ENCODE measurements at regions not wholly inside any gene's neighbourhood (a gene's known extent, or its start where the extent isn't known, plus 50 kb on each side); places are given as distances from the start of the nearest gene placed in this dataset.

- DNase-seq = no peak
These were observed 120.6 kb downstream of the NAV1 start for GRCh38 chr1:201659572-201659971.

DNA sequence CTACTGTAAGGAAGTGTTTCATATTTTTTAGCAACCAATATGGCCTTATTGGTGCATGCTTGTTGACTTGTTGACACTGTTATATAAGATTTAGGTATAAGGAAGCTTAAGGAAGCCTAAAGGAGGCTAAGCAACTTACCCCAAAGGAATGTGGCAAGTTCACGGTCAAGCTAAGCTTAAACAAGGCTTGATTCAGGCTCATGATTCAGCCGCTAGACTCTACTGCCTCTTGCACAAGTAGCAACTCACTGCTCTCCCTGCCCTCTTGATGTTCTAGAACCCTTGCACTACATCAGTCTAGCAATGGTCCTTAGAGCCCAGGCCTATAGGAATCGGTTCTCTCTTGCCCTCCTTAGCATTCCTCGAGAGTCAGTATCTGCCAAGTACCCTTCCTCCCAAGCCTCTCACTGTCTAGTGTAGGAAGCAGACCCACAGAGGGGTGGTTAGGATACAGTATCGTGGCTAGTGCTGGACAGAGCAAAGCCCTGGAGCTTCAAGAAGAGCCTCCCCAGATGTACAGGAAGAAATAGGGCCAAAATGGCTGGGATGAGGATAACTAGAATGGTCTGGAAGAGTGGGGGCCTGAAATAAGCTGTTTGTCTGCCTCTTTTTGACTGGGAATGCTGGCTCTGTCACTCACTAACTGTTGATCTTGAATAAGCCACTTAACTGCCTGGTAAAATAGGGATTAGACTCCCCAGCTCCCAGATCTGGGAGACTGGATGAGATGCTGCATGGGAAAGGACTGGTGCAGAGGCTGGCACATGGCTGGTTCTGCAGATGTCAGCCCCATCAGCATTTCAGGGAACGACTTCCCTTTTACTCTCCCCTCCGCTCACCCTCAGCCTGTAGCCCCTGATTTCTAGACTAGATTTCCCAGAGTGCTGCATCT, 122.2 kb downstream of the NAV1 start:
- DNase-seq = no peak

DNA sequence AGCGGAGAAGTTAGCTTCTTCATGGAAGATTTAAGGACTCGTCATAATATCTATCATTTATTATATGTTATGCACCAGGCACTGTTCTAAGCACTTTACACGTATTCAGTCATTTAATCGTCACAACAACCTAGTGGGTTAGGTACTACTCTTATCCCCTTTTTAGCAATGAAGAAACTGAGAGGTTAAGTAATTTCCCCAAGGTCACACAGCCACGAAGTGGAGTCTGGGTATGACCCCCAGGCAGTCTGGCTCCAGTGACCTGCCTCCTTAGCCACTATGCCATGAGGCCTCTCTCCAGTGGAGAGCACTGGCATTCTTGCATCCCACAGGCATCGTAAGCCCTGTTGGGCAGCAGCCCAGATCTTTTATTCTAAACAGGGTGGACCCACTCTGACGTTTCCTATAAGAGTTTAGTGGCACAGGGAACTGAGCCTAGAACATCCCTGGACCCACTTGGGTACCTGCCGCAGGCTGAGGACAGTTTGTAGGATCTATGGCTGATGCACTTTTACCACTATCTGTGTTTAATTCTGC, 123.0 kb downstream of the NAV1 start:
- DNase-seq = no peak

GRCh38 chr1:201662646-201663045, 123.7 kb downstream of the NAV1 start:
- DNase-seq = no peak

GRCh38 chr1:201663491-201664113, 124.7 kb downstream of the NAV1 start:
- no peak for DNase-seq

GRCh38 chr1:201665036-201665435, 126.1 kb downstream of the NAV1 start:
- peak in 8 of 14 donors; percentile 2 to 80 (median 58) for DNase-seq

GRCh38 chr1:201666102-201666501, 127.2 kb downstream of the NAV1 start:
- no peak for DNase-seq

DNA sequence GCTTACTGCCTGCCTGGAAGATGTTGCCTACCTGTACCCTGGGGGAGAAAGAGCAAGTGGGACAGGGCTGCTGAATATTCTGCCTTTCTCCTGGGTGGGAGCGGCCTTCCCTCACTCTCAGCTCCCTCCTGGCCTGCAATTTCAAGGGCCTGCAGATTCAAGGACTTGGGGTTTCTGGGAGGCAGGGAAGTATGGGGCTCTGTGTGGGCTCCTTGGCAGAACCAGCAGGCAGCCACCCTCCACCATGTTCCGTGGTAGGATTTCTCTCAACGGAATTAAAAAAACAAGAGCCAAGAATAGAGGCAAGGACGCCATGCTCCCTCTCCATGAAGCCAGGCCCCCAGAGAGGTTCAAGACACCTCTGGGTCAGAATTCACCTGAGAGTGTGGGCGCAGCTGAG, 127.7 kb downstream of the NAV1 start:
- no peak for DNase-seq

DNA sequence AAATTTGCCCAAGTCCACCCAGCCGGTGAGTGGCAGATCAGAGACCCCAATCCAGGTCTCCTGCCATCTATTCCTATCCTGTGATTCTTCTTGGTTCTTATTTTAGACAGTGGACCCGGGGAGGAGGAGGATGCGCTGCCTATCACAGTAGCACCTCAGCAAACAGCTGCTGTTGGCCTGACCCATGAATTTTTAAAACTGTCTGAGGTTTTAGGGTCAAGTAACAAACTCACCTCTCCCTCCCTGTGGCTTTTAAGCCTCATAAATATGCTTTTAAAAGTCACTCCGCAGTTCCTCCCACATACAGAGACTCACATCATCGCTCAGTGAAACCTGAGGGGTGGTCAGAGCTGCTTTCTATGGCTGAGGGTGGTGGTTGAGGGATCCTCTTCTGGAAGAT, 128.6 kb downstream of the NAV1 start:
- DNase-seq = no peak

DNA sequence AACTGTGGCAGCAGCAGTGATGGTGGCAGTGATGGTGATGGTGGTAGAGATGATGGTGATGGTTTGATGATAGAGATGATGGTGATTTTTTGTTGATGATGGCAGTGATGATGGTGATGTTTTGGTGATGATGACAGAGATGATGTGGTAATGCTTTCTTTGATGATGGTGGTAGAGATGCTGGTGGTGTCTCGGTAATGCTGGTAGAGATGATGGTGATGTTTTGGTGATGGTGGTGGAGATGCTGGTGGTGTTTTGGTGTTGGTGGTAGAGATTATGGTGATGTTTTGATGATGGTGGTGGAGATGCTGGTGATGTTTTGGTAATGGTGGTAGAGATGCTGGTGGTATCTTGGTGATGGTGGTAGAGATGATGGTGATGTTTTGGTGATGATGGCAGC, 131.6 kb downstream of the NAV1 start:
- DNase-seq = no peak

- no peak for DNase-seq
These were observed 133.8 kb downstream of the NAV1 start for GRCh38 chr1:201672685-201673084.

GRCh38 chr1:201673093-201673492, 134.2 kb downstream of the NAV1 start:
- no peak for DNase-seq

- DNase-seq = no peak
These were observed 135.0 kb downstream of the NAV1 start for GRCh38 chr1:201673915-201674314.

DNA sequence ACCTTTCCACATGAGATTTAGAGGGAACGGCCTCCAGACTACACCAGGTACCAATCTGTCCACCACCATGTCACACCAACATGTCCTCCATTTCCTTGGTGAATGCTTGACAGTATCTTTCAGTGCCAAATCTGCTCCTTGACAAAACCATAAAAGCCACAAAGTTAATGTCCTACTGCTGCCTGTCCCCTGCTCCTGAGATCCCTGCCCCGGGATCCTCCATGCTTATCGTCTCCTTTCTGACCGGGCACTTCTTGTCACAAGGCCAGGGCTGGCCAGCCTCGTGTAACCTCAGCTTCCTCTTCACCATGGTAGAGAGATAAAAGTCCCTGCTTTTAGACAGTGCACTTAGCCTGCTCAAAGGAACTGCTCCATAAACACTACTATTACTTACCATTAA, 136.2 kb downstream of the NAV1 start:
- no peak for DNase-seq

DNA sequence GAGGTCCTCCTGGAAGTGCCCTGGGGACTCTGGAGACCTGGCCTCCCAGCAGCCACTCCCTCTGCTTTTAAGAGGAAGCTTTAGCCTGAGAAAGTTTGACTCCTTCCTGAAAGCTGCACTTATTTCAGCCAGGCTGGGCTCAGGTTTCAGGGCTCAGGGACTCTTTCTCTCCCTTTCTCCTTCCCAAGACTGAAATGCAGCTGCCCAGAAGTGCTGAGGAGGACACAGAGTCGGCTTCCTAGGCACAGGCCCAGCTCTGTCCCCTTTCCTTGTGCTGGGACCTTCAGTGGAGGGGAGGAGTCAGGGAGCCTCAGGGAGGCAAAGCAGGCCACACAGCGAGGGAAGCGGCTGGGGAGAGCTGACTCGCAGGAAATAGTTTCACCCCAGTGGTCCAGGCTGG, 137.3 kb downstream of the NAV1 start:
- DNase-seq = peak in 2 of 14 donors; percentile 27 to 45

DNA sequence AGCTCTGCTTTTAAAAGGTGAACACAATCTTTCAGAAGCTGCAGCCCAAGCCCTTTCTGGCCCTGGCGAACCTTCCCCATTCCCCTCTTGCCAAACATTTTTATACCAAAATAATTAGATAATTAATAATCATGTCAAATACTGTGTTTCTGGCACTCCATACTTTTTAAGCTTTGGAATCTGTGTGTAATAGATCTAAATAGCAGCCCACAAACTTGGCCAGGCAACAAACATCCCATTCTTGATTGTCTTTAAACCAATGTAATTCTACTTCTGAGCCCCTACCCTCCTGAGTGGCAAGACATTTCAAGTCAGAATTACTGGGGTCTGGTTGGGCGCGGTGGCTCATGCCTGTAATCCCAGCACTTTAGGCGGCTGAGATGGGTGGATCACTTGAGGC, 137.7 kb downstream of the NAV1 start:
- DNase-seq = no peak

GRCh38 chr1:201678264-201679101, 139.6 kb downstream of the NAV1 start:
- no peak for DNase-seq

GRCh38 chr1:201681375-201681774, 142.4 kb downstream of the NAV1 start:
- DNase-seq = no peak

- no peak for DNase-seq
These were observed 144.0 kb downstream of the NAV1 start for GRCh38 chr1:201682964-201683363.

GRCh38 chr1:201683397-201683796, 144.5 kb downstream of the NAV1 start:
- DNase-seq = no peak

GRCh38 chr1:201685485-201685884, 143.5 kb upstream of the IPO9 start:
- DNase-seq = no peak

GRCh38 chr1:201686714-201687455, 142.1 kb upstream of the IPO9 start:
- DNase-seq = no peak

Measured in C1 segment of cervical spinal cord (tissue), 14 donors.